Epithelial cell of esophagus (primary cell): ENCODE measurements at regions not wholly inside any gene's neighbourhood (a gene's known extent, or its start where the extent isn't known, plus 50 kb on each side); places are given as distances from the start of the nearest gene placed in this dataset.
A peak's percentile ranks its signal among the peaks of the same experiment; 100 is the strongest.

Source experiments
- DNase-seq: peaks from one replicate; pipeline ENCODE4 v3.0.0; 2010; ENCODE audit warnings: low read depth
- H3K4me3 ChIP-seq: 2 replicates; pipeline ENCODE4 v1.5.1; 2011; ENCODE audit warnings: mild to moderate bottlenecking, low read length, control low read depth
- CTCF ChIP-seq: IDR thresholded peaks from 2 replicates; pipeline ENCODE4 v1.5.1; 2011; ENCODE audit warnings: low read depth, mild to moderate bottlenecking, low read length, control low read depth, inconsistent platforms; ENCODE audit not compliant: insufficient read depth; ENCODE audit errors: missing control alignments

- H3K4me3 ChIP-seq = no peak overlapping the region
- no peak for DNase-seq
- no peak for TF ChIP-seq CTCF
Observed at GRCh38 chr1:88357729-88358128, 326.3 kb upstream of the PKN2 start.

DNA sequence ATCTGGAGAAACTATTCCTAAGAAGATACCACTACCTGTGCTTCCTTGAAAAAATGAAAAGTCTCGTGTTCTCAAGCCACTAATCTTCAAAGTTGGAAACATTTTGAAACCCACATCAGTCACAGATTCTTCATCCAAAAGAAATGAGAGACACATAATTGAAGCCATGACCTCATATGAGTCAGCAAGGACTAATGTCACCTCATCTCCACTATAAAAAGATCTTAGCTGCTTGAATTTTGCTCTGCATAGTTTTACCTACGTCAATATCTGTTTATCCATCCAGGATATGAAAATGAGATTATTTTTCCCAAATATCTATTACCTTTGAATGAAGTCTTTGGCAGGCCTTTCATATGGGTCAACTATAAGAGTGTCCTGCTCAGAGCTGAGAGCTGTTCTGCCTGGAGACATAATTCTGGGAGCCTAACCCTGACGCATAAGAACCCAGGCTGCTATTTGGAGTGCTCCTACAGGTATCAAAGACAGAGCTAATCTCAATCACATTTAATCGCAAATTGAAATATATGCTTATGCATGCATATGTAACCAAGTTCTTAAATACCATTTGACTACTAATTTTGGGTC lies 312.5 kb upstream of the PKN2 start:
- no peak for TF ChIP-seq CTCF
- H3K4me3 ChIP-seq = no peak overlapping the region
- DNase-seq = peak; percentile 2

DNA sequence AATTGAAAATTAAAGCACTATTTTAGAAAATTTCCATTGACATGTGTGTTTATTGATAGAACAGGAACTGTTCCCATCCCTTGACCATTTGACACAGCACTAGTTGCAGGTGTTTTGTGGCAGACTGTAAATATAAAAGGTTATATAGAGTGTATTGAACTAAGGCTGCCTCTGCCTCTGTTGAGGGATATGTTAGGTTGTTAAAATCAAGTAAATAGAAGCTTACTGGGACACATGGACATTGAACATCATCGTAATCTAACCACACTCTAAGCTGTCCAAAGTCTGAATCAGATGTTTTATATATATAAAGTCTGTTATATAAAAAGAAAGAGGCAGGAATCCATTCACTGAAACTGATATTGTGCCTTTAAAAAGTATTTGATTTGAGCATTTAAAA lies 308.1 kb upstream of the PKN2 start:
- no peak for TF ChIP-seq CTCF
- no peak for DNase-seq
- no peak overlapping the region for H3K4me3 ChIP-seq

GRCh38 chr1:88376421-88376820 lies 307.7 kb upstream of the PKN2 start:
- no peak overlapping the region for H3K4me3 ChIP-seq
- DNase-seq = no peak
- TF ChIP-seq CTCF = no peak

DNA sequence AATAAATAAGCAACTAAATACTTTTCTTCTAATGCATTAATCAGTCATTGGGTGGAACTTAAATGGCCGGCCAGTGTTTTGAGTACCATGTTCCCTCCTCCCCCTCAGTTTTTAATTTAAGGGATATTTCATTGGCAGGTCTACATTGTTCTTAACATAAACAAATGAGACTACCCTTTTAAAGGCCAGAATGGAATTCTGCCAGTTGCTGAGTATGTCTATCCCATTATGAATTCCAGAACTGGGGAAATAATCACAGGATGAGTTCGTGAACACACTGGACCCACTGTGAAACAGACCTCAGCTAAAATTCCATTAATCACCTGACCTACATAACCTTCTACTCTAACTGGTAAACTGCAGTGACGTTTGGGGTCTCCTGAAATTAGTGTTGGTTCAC lies 305.5 kb upstream of the PKN2 start:
- DNase-seq = no peak
- TF ChIP-seq CTCF = no peak

GRCh38 chr1:88394958-88395357 lies 289.1 kb upstream of the PKN2 start:
- no peak for DNase-seq
- no peak for TF ChIP-seq CTCF
- no peak overlapping the region for H3K4me3 ChIP-seq

More for the DNA sequence above, 305.5 kb upstream of the PKN2 start:
- H3K4me3 ChIP-seq = no peak overlapping the region

GRCh38 chr1:88398338-88398737 lies 285.7 kb upstream of the PKN2 start:
- no peak for TF ChIP-seq CTCF
- peak; percentile 20 for DNase-seq
- H3K4me3 ChIP-seq = no peak overlapping the region
